IMR-90 (cell line): ENCODE measurements at regions not wholly inside any gene's neighbourhood (a gene's known extent, or its start where the extent isn't known, plus 50 kb on each side); places are given as distances from the start of the nearest gene placed in this dataset.

Experiments
- BHLHE40 ChIP-seq: fragments of 150-350 bp; IDR thresholded peaks from 2 replicates; pipeline ENCODE4 v1.6.1; 2016; ENCODE audit warnings: mild to moderate bottlenecking, low read depth, low read length
- MAFK ChIP-seq: IDR thresholded peaks from 2 replicates; pipeline ENCODE4 v1.6.1; 2012; ENCODE audit warnings: low read depth, low read length, improper control_type of control experiment
- MAZ ChIP-seq: IDR thresholded peaks from 2 replicates; pipeline ENCODE4 v1.6.1; 2012; ENCODE audit warnings: low read depth, mild to moderate bottlenecking, low read length, improper control_type of control experiment, moderate library complexity, borderline replicate concordance
- POLR2A ChIP-seq: IDR thresholded peaks from 2 replicates; pipeline ENCODE4 v1.6.1; 2012; ENCODE audit warnings: mild to moderate bottlenecking, low read depth, low read length
- RAD21 ChIP-seq: IDR thresholded peaks from 2 replicates; pipeline ENCODE4 v1.6.1; 2012; ENCODE audit warnings: low read length, improper control_type of control experiment
- RCOR1 ChIP-seq: IDR thresholded peaks from 2 replicates; pipeline ENCODE4 v1.6.1; 2012; ENCODE audit warnings: mild to moderate bottlenecking, low read length, improper control_type of control experiment; ENCODE audit not compliant: insufficient replicate concordance
- USF2 ChIP-seq: fragments of 150-350 bp; IDR thresholded peaks from 2 replicates; pipeline ENCODE4 v1.6.1; 2017; ENCODE audit warnings: mild to moderate bottlenecking, antibody characterized with exemption, low read length, low read depth
- TF ChIP-seq, protein P1 (sequence below): conservative IDR thresholded peaks from 2 replicates; pipeline ENCODE4 v1.5.1; 2012; ENCODE audit warnings: mild to moderate bottlenecking, low read depth, low read length, improper control_type of control experiment

- TF ChIP-seq POLR2A, result no peak
- TF ChIP-seq RAD21, result no peak
- TF ChIP-seq, protein P1, sequence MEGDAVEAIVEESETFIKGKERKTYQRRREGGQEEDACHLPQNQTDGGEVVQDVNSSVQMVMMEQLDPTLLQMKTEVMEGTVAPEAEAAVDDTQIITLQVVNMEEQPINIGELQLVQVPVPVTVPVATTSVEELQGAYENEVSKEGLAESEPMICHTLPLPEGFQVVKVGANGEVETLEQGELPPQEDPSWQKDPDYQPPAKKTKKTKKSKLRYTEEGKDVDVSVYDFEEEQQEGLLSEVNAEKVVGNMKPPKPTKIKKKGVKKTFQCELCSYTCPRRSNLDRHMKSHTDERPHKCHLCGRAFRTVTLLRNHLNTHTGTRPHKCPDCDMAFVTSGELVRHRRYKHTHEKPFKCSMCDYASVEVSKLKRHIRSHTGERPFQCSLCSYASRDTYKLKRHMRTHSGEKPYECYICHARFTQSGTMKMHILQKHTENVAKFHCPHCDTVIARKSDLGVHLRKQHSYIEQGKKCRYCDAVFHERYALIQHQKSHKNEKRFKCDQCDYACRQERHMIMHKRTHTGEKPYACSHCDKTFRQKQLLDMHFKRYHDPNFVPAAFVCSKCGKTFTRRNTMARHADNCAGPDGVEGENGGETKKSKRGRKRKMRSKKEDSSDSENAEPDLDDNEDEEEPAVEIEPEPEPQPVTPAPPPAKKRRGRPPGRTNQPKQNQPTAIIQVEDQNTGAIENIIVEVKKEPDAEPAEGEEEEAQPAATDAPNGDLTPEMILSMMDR, result no peak
- no peak for TF ChIP-seq BHLHE40
- TF ChIP-seq MAFK, result no peak
- no peak for TF ChIP-seq USF2
- no peak for TF ChIP-seq MAZ
- no peak for TF ChIP-seq RCOR1
Measured at GRCh38 chr1:9465640-9466039, 73.6 kb upstream of the SLC25A33 start.
